Kidney tubule cell (primary cell): ENCODE measurements at regions not wholly inside any gene's neighbourhood (a gene's known extent, or its start where the extent isn't known, plus 50 kb on each side); places are given as distances from the start of the nearest gene placed in this dataset.
"Not testable (repeated sequence)": the region's sequence is repeated elsewhere in the genome, so short reads cannot be mapped to it uniquely, and the experiment has no call there.

ENCODE experiments used
- DNase-seq: peaks from one replicate; pipeline ENCODE4 v3.0.0-alpha.2; 2018; ENCODE audit warnings: low spot score

DNA sequence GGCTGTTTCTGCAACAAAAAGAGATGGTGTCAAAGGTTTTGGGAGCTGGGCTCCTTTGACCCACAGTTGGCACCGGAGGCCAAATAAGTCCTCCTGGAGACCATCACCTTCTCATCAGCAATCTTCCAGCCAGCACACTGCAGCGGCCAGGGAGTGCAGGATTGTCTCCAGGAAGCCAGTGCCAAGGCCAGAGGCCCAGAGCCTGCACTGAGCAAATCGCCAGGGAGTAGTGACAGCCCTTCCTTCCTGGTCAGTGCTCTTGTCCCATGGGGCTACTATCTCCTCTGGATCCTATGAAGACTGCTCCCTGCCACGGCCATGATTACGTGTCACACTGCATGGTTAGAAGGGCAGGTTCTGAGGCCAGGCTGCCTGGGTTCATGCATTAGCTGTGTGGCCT lies 134.3 kb upstream of the CRHR1 start:
- DNase-seq = no peak

GRCh38 chr17:45650561-45650960 lies 133.6 kb upstream of the CRHR1 start:
- no peak for DNase-seq

DNA sequence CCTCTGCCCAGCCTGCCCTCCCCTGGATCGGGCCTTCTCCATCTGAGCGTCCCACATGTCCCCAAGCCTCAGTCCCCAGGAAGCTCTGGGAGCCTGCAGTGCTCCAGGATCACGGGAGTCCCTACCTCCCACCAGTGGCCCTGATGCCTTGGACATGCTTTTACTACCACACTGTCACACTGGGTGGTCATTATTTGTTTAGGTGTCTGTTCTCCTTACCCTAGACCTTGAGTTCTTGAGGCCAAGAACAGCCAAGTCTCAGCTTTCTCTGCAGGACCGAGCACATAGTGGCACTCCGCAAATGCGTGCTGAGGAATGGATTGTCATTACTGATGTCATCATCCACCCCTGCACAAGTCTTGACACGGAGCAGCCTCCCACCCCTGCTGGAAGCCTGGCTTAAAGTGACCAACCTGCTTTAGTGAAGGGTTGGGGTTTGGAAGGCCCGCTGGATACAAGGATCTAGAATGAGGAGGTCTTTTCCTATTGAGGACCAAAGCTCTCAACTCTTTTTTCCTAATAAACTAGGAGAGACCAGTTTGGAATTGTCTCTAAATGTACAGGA lies 132.9 kb upstream of the CRHR1 start:
- DNase-seq = no peak

- no peak for DNase-seq
Measured at GRCh38 chr17:45653616-45654015, 130.5 kb upstream of the CRHR1 start.

DNA sequence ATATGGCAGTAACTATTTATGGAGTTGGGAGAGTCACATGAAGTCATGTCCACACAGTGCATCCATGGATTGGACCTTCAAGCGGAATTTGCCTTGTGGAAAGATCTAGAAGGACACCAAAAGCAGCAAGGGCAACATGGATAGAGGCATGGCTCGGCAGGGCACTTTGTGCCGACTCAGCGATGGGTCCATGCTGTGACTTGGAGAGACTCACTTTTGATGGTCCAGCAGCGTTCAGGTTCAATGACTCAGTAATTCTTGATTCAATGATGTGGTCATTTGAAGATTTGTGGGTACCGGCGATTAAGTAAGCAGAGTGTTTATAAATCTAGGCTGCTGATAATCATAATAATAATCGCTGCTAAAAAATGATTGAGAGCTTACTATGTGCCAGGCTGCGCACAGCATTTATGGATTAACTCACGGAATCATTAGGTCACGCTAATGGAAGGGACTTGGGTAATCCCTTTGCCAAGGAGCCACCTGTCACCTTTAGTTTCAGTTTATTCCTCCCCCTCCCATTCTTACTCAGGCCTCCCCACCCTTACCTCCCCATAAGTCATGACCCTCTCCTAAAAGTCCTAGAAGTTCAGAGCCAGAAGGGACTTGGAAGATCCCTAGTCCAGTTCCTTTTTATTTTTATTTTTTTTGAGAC lies 127.5 kb upstream of the CRHR1 start:
- no peak for DNase-seq

DNA sequence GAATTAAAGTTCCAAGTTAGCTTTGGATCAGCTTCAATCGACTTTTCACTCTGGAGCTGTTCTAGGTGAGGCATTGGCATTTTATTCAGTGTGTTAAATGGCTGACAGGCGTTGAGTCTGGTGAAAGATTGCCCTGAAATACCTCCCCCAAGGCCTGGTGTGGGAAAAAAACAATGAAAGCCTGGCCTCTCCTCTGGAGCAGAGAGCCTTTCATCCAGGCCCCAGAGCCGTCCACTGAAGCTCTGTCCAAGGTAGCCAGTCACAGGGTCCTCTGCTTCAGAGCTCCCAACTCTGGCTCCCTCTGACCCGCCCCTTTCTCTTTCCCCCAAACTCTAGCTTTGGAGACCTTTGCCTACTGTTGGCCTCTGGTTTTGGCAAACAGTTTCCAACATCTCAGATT lies 123.6 kb upstream of the CRHR1 start:
- no peak for DNase-seq

DNA sequence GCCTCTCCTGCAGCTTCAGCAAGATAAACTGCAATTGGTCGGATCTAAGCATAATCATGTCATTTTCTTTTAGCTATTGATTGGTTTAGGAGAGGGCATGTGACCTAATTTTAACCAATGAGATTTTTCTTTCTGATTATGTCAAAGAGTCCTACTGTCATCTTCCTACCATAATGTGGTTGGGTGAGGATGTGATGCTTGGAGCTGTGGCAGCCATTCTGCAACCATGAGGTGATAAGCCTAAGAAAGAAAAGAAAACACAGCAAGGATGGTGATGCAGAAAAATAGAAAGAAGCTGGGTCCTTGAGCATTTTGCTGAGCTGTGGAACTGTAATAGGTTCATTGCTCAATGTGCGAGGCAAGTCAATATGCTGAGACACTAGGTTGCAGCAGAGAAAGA lies 121.7 kb upstream of the CRHR1 start:
- no peak for DNase-seq

GRCh38 chr17:45663772-45664171 lies 120.3 kb upstream of the CRHR1 start:
- no peak for DNase-seq

DNA sequence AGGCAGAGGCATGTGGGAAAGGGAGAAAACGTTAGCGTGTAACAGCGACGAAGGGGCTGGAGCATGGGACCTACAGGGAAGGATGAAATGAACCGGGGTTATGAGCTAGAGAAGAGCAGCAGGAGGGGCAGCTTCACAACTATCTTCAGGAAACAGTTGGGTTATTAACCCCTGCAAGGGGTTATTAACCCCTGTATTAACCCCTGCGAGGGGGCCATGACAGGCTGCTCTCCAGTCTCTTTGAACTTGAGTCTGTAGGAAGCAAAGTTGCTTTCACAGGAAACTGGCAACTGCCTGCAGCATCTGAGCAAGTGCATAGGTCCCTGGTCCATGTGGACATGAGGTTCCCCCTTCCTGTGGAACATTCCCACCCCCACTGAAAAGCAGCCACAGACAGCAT lies 119.2 kb upstream of the CRHR1 start:
- DNase-seq = no peak

- no peak for DNase-seq
Measured at GRCh38 chr17:45666046-45666600, 118.0 kb upstream of the CRHR1 start.

DNA sequence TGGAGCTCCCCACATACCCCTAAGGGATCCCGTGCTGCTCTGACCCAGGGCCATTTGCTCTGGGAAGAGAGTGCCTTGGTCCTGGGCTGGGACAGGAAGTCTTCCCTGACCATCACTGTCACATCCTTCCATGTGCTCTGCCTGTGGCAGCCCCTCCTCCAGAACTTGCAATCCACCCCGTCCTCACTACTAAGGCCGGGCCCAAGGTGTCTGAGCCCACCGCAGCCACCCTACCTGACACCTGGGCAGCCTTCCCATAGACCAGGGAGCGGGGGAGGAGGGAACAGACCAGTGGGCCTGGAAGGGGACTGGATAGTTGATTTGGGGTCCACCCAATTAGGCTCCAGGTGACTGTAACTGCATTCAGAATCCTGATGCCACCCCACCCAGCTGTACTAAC lies 117.5 kb upstream of the CRHR1 start:
- no peak for DNase-seq

- no peak for DNase-seq
Measured at GRCh38 chr17:45667591-45668171, 116.4 kb upstream of the CRHR1 start.

GRCh38 chr17:45668316-45668715 lies 115.8 kb upstream of the CRHR1 start:
- no peak for DNase-seq

- DNase-seq = no peak
Measured at GRCh38 chr17:45672301-45672700, 111.8 kb upstream of the CRHR1 start.

DNA sequence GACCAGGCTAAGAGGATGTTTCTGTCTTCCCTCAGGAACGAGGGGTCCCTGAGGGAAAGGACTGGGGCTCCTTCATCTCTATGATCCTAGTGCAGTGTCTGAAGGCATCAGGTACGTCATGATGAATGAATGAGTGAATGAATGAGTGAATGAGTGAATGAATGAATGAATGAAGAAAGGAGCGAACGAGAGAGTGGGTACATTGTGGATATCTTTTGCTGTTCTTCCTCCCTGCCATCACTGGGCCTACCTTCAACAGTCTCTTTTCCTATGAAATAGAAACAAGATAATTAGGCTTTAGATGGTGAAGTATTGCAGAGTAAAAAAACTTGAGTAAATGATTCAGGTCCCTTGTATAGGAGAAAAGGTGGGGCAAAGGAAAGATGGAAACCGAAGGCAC lies 111.3 kb upstream of the CRHR1 start:
- DNase-seq = no peak

GRCh38 chr17:45673759-45674158 lies 110.4 kb upstream of the CRHR1 start:
- not testable (repeated sequence) for DNase-seq

- DNase-seq = no peak
Measured at GRCh38 chr17:45675012-45675411, 109.1 kb upstream of the CRHR1 start.

DNA sequence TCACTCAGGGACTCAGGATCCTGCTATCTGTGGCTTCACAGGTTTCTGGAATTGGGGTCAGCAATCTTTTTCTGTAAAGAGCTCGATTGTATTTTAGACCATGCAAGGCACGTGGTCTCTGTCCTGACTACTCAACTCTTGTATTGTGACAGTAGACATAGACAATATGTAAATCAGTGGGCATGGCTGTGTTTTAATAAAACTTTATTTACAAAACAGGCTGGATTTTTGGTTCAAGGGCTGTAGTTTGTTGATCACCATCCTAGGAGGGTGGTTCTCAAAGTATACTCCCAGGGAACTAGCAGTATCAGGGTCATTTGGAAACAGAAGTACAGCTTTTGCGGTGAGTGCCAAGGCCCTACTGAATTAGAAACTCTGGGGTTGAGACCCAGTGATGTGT lies 108.2 kb upstream of the CRHR1 start:
- no peak for DNase-seq

DNA sequence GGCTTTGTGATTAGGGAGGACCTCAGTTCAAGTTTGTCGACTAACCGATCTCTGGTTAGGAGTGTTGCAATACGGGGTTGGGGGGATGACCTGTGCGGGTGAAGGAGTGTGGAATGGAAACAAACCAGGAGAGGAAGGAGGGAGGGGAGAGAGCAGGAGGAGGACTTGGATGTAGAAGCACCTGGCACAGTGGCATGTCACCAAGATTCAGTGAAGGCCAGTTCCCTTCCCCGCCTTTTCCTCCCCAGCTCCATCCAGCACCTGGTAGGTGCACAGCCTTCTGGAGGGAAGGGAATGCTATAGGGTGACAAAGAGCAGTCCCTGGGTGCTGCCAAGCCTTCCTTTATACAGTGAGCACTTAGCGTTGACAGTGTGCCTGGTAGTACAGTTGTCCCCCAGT lies 107.4 kb upstream of the CRHR1 start:
- no peak for DNase-seq

GRCh38 chr17:45677770-45678169 lies 106.3 kb upstream of the CRHR1 start:
- DNase-seq = no peak

DNA sequence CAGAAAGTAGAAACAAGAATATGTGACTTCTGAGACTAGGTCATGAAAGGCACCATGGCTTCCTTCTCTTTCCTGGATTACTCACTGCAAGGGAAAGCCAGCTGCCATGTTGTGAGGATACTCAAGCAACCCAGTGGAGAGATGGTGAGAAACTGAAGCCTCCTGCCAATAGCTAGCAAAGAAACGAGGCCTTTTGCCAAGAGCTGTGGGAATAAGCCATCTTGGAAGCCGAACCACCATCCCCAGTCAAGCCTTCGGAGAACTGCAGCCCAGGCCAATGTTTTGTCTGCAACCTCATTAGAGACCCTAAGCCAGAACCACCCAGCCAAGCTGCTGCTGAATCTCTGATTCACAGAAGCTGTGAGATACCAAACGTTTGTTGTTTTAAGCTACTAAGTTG lies 104.7 kb upstream of the CRHR1 start:
- DNase-seq = no peak

DNA sequence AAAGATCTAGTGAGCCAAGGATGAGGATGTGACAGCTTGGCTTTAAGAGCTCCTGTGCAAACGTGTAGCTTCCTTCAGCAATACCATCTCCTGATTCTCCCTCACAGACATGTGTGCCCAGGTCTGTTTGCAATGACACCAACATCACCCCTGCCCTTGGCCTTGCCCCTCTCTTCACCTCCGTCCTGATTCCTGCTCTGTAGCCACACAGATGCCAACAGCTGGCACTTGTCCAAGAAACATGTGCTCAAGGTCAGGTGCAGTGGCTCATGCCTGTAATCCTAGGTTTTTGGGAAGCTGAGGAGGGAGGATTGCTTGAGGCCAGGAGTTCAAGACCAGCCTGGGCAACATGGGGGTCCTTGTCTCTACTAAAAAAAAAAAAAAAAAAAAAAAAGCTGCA lies 103.8 kb upstream of the CRHR1 start:
- DNase-seq = no peak

DNA sequence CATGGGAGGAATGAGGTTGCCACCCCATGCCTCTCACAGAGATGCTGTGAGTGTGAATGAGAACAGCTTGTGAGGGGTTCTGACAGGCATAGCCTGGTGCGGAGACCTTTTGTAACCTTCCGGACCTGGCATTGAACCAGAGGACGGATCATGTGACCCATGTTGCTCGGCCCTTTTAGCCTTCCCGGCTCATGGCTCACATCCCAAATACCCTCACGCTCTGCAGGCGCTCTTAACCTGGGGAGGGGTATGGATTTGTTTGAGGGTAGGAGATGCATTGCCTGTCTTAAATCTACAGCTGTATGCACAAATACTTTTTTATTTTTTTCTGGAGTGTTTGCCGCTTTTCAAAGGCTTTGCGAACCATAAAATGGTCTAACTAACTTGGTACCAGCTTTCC lies 102.4 kb upstream of the CRHR1 start:
- no peak for DNase-seq

GRCh38 chr17:45686250-45686649 lies 97.9 kb upstream of the CRHR1 start:
- no peak for DNase-seq
